K562 (cell line): ENCODE measurements at regions not wholly inside any gene's neighbourhood (a gene's known extent, or its start where the extent isn't known, plus 50 kb on each side); places are given as distances from the start of the nearest gene placed in this dataset.

Experiments
- CAMTA2 ChIP-seq: fragments of 250-450 bp; sonication (Bioruptor Pico); conservative IDR thresholded peaks from 2 replicates; pipeline ENCODE4 v1.5.1; 2022
- CBFB ChIP-seq: sonication (generic); formaldehyde crosslinking; IDR thresholded peaks from 2 replicates; pipeline ENCODE4 v1.4.0; 2020; ENCODE audit warnings: mild to moderate bottlenecking, missing genetic modification reagents
- HSF4 ChIP-seq: fragments of 250-450 bp; sonication (Bioruptor Pico); IDR thresholded peaks from 2 replicates; pipeline ENCODE4 v2.1.2; 2022; ENCODE audit warnings: mild to moderate bottlenecking, moderate library complexity, borderline replicate concordance
- ILF3 ChIP-seq: fragments of 450-650 bp; IDR thresholded peaks from 2 replicates; pipeline ENCODE4 v1.6.1; 2018; ENCODE audit warnings: antibody characterized with exemption, mild to moderate bottlenecking, moderate library complexity, borderline replicate concordance
- LARP7 ChIP-seq: fragments of 450-650 bp; IDR thresholded peaks from 2 replicates; pipeline ENCODE4 v1.6.1; 2016
- NELFE ChIP-seq: IDR thresholded peaks from 2 replicates; pipeline ENCODE4 v1.6.1; 2011; ENCODE audit warnings: mild to moderate bottlenecking; ENCODE audit not compliant: insufficient read depth, insufficient read length
- RBM22 ChIP-seq: fragments of 200-400 bp; formaldehyde crosslinking; IDR thresholded peaks from 2 replicates; pipeline ENCODE4 v1.6.1; 2018; ENCODE audit warnings: low read length, low read depth; ENCODE audit not compliant: poor library complexity, severe bottlenecking
- ZBTB17 ChIP-seq: fragments of 450-650 bp; formaldehyde crosslinking; IDR thresholded peaks from 2 replicates; pipeline ENCODE4 v1.4.0; 2020; ENCODE audit warnings: mild to moderate bottlenecking
- ZNF431 ChIP-seq: sonication (generic); formaldehyde crosslinking; IDR thresholded peaks from 2 replicates; pipeline ENCODE4 v1.8.0; 2022; ENCODE audit warnings: mild to moderate bottlenecking, missing genetic modification reagents
- TF ChIP-seq, protein P1 (sequence below): sonication (generic); formaldehyde crosslinking; IDR thresholded peaks from 2 replicates; pipeline ENCODE4 v1.9.0; 2022; ENCODE audit warnings: mild to moderate bottlenecking, missing genetic modification reagents
- TF ChIP-seq, protein P2 (sequence below): fragments of 450-650 bp; formaldehyde crosslinking; IDR thresholded peaks from 2 replicates; pipeline ENCODE4 v1.4.0; 2022; ENCODE audit warnings: mild to moderate bottlenecking, moderate library complexity
- TF ChIP-seq, protein P3 (sequence below): fragments of 450-650 bp; IDR thresholded peaks from 2 replicates; pipeline ENCODE4 v1.6.1; 2016; ENCODE audit warnings: borderline replicate concordance
- TF ChIP-seq, protein P4 (sequence below), 2 experiments: fragments of 450-650 bp in 1 of 2; IDR thresholded peaks; 2 replicates each; pipeline ENCODE4 v1.6.1; 2011 to 2017; ENCODE audit warnings: low read depth in 2 of 2, antibody characterized with exemption in 1 of 2, borderline replicate concordance in 1 of 2, low read length in 1 of 2, mild to moderate bottlenecking in 1 of 2, mixed read lengths in 1 of 2; ENCODE audit not compliant: control insufficient read depth in 1 of 2
- TF ChIP-seq, protein P5 (sequence below): sonication (generic); formaldehyde crosslinking; IDR thresholded peaks from 2 replicates; pipeline ENCODE4 v1.8.1; 2023; ENCODE audit warnings: mild to moderate bottlenecking, missing genetic modification reagents
- TF ChIP-seq, protein P6 (sequence below): sonication (generic); formaldehyde crosslinking; IDR thresholded peaks from 2 replicates; pipeline ENCODE4 v1.5.0; 2020; ENCODE audit warnings: missing genetic modification reagents
- TF ChIP-seq, protein P7 (sequence below), 2 experiments: IDR thresholded peaks; 2 replicates each; pipeline ENCODE4 v1.6.1; 2011; ENCODE audit warnings: borderline replicate concordance in 1 of 2, control low read depth in 1 of 2, low read depth in 1 of 2, low read length in 1 of 2, mild to moderate bottlenecking in 1 of 2, mixed read lengths in 1 of 2, moderate library complexity in 1 of 2; ENCODE audit not compliant: insufficient read depth in 1 of 2, insufficient read length in 1 of 2, poor library complexity in 1 of 2, severe bottlenecking in 1 of 2; ENCODE audit errors: extremely low read depth in 1 of 2

DNA sequence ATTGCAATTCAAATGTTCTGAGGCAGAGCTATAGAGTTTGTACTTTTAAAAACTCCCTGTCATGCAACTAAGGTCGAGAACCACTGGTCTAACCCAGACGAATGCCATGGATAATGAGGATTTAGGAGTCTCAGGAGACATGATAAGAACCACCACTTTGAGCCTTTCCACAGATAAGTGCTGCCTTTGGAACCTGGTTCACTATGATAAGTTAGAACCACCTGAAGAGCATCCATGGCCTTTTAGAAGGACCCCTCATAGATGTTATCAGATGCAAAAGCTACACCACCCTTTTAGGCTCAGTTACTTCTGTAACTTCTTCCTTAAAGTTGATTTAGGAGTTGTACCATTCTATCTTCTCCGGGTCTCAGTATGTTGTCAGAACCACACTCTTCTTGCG is 350.6 kb upstream of the CCL2 start (continued):
- TF ChIP-seq, protein P1, sequence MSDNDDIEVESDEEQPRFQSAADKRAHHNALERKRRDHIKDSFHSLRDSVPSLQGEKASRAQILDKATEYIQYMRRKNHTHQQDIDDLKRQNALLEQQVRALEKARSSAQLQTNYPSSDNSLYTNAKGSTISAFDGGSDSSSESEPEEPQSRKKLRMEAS (CRISPR knock-in tag) = no peak
- TF ChIP-seq, protein P2, sequence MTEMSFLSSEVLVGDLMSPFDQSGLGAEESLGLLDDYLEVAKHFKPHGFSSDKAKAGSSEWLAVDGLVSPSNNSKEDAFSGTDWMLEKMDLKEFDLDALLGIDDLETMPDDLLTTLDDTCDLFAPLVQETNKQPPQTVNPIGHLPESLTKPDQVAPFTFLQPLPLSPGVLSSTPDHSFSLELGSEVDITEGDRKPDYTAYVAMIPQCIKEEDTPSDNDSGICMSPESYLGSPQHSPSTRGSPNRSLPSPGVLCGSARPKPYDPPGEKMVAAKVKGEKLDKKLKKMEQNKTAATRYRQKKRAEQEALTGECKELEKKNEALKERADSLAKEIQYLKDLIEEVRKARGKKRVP (CRISPR knock-in tag) = no peak
- no peak for TF ChIP-seq RBM22
- TF ChIP-seq CAMTA2 = no peak
- no peak for TF ChIP-seq CBFB (CRISPR knock-in tag)
- TF ChIP-seq, protein P3, sequence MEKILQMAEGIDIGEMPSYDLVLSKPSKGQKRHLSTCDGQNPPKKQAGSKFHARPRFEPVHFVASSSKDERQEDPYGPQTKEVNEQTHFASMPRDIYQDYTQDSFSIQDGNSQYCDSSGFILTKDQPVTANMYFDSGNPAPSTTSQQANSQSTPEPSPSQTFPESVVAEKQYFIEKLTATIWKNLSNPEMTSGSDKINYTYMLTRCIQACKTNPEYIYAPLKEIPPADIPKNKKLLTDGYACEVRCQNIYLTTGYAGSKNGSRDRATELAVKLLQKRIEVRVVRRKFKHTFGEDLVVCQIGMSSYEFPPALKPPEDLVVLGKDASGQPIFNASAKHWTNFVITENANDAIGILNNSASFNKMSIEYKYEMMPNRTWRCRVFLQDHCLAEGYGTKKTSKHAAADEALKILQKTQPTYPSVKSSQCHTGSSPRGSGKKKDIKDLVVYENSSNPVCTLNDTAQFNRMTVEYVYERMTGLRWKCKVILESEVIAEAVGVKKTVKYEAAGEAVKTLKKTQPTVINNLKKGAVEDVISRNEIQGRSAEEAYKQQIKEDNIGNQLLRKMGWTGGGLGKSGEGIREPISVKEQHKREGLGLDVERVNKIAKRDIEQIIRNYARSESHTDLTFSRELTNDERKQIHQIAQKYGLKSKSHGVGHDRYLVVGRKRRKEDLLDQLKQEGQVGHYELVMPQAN = no peak
- TF ChIP-seq, protein P4, sequence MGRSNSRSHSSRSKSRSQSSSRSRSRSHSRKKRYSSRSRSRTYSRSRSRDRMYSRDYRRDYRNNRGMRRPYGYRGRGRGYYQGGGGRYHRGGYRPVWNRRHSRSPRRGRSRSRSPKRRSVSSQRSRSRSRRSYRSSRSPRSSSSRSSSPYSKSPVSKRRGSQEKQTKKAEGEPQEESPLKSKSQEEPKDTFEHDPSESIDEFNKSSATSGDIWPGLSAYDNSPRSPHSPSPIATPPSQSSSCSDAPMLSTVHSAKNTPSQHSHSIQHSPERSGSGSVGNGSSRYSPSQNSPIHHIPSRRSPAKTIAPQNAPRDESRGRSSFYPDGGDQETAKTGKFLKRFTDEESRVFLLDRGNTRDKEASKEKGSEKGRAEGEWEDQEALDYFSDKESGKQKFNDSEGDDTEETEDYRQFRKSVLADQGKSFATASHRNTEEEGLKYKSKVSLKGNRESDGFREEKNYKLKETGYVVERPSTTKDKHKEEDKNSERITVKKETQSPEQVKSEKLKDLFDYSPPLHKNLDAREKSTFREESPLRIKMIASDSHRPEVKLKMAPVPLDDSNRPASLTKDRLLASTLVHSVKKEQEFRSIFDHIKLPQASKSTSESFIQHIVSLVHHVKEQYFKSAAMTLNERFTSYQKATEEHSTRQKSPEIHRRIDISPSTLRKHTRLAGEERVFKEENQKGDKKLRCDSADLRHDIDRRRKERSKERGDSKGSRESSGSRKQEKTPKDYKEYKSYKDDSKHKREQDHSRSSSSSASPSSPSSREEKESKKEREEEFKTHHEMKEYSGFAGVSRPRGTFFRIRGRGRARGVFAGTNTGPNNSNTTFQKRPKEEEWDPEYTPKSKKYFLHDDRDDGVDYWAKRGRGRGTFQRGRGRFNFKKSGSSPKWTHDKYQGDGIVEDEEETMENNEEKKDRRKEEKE (IDR thresholded peaks at IDR 0.05; ENCODE audit: borderline replicate concordance in 1 of 2, control insufficient read depth in 1 of 2, low read depth in 2 of 2, low read length in 1 of 2) = no peak
- TF ChIP-seq, protein P5, sequence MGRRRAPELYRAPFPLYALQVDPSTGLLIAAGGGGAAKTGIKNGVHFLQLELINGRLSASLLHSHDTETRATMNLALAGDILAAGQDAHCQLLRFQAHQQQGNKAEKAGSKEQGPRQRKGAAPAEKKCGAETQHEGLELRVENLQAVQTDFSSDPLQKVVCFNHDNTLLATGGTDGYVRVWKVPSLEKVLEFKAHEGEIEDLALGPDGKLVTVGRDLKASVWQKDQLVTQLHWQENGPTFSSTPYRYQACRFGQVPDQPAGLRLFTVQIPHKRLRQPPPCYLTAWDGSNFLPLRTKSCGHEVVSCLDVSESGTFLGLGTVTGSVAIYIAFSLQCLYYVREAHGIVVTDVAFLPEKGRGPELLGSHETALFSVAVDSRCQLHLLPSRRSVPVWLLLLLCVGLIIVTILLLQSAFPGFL (CRISPR knock-in tag) = no peak
- no peak for TF ChIP-seq ZBTB17
- no peak for TF ChIP-seq LARP7
- no peak for TF ChIP-seq ZNF431
- TF ChIP-seq, protein P6, sequence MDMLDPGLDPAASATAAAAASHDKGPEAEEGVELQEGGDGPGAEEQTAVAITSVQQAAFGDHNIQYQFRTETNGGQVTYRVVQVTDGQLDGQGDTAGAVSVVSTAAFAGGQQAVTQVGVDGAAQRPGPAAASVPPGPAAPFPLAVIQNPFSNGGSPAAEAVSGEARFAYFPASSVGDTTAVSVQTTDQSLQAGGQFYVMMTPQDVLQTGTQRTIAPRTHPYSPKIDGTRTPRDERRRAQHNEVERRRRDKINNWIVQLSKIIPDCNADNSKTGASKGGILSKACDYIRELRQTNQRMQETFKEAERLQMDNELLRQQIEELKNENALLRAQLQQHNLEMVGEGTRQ (CRISPR knock-in tag) = no peak
- TF ChIP-seq, protein P7, sequence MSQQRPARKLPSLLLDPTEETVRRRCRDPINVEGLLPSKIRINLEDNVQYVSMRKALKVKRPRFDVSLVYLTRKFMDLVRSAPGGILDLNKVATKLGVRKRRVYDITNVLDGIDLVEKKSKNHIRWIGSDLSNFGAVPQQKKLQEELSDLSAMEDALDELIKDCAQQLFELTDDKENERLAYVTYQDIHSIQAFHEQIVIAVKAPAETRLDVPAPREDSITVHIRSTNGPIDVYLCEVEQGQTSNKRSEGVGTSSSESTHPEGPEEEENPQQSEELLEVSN (IDR thresholded peaks at IDR 0.05; ENCODE audit: borderline replicate concordance in 1 of 2, extremely low read depth in 1 of 2, insufficient read depth in 1 of 2, insufficient read length in 1 of 2, low read depth in 1 of 2, low read length in 1 of 2, poor library complexity in 1 of 2, severe bottlenecking in 1 of 2) = no peak
- TF ChIP-seq HSF4 (CRISPR knock-in tag) = no peak
- no peak for TF ChIP-seq NELFE
- 0 out of 2 replicates have a peak, but pooled peaks have one; percentile 20 for TF ChIP-seq ILF3
